ENCODE measurements at regions not wholly inside any gene's neighbourhood (a gene's known extent, or its start where the extent isn't known, plus 50 kb on each side); places are given as distances from the start of the nearest gene placed in this dataset.

DNA sequence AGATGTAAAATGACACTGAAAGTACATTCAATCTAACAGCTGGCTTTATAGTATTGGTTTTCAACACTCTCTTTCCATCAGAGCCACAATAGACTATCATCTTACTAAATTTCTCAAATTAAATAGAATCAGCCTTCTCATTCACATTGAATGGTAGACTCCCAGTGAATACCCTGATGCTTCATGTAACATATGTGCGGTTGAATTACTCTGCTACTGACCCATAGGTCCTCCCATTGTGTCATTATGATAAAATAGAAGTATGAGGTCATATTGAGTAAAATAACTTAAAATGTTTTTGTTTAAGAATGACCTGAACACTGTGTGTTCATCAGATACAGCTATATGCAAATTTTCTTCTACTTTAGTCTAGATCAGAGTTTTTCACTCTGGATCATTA lies 75.9 kb upstream of the ADAMTSL1 start:
- FAIRE-seq (no peak), DNase-seq (ENCODE audit: insufficient read length, low spot score) (no peak)
- TF ChIP-seq POLR2A (IDR thresholded peaks at IDR 0.05; ENCODE audit: low read depth, low read length) (no peak), POLR2AphosphoS5 (IDR thresholded peaks at IDR 0.05; ENCODE audit: low read depth, low read length) (no peak), TAF1 (IDR thresholded peaks at IDR 0.05; ENCODE audit: low read depth, low read length) (no peak), POU2F2 (IDR thresholded peaks at IDR 0.05; ENCODE audit: low read depth, low read length) (no peak), SPI1 (IDR thresholded peaks at IDR 0.05; ENCODE audit: low read depth, low read length) (no peak), PAX5 (IDR thresholded peaks at IDR 0.05; ENCODE audit: insufficient read depth, low read length, severe bottlenecking) (no peak)

DNA sequence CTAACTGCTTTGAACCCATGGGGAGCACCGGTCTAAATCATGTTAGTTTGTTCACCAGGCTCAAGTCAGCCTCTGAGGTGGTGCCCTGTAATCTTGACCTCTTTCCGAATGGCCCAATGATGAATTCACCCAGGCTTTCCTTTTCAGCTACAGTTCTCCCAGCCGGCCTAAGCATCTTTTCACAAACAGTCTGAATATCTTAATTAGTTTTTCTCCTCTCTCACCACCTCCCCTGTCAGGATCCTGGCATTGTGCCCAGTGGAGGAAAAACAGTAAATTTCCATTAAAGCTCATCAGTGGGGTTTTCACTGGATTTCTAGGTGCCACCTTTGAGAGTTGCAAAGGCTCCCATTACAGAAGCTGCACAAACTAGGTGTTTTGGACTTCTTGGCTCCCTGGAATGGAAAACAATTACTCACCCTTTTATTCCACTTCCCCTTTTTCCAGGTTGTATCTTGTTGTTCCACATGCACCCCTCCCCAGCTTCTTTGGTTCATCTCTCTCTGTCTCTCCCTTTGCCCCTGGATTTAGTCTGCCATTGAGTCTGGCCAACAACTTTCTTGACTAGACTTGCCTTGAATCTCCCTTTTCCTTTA lies 69.4 kb upstream of the ADAMTSL1 start:
- DNase-seq (ENCODE audit: insufficient read length, low spot score) (no peak), FAIRE-seq (no peak)
- TF ChIP-seq SPI1 (IDR thresholded peaks at IDR 0.05; ENCODE audit: low read depth, low read length) (peak; percentile 31), POLR2A (IDR thresholded peaks at IDR 0.05; ENCODE audit: low read depth, low read length) (no peak)

DNA sequence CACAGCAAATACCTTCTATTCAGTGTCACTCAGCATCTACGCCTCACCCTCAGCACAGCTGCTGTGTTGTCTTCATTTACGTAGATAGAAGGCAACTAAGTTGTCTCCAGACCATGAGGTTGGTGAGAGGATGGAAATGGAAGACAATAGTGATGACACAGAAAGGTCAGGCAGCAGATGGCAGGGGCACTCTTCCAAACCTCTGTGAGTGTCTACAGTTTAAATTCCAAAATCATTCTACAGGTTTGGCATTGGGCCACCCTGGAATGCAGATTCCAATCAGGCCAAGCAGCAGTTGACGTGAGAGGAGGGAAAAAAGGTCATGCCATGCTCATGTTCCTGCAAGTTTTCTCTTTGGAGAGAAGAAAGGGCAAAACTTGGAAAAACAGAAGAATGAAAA lies 68.7 kb upstream of the ADAMTSL1 start:
- DNase-seq (ENCODE audit: insufficient read length, low spot score) (no peak), FAIRE-seq (no peak)
- TF ChIP-seq SPI1 (IDR thresholded peaks at IDR 0.05; ENCODE audit: low read depth, low read length), result no peak
- no peak for TF ChIP-seq PAX5 (IDR thresholded peaks at IDR 0.05; ENCODE audit: insufficient read depth, low read length, severe bottlenecking)
- TF ChIP-seq TAF1 (IDR thresholded peaks at IDR 0.05; ENCODE audit: low read depth, low read length), result no peak
- TF ChIP-seq POU2F2 (IDR thresholded peaks at IDR 0.05; ENCODE audit: low read depth, low read length), result no peak
- TF ChIP-seq POLR2AphosphoS5 (IDR thresholded peaks at IDR 0.05; ENCODE audit: low read depth, low read length), result no peak
- TF ChIP-seq POLR2A (IDR thresholded peaks at IDR 0.05; ENCODE audit: low read depth, low read length), result no peak

DNA sequence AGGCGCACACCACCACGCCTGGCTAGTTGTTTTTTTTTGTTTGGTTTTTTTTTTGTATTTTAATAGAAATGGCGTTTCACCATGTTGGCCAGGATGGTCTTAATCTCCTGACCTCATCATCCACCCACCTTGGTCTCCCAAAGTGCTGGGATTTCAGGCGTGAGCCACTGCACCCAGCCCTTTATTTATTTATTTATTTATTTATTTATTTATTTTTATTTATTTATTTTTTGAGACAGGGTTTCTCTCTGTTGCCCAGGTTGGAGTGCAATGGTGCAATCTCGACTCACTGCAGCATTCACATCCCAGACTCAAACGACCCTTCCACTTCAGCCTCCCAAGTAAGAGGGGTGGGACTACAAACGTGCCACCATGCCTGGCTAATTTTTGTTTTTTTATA lies 63.0 kb upstream of the ADAMTSL1 start:
- FAIRE-seq (no peak), DNase-seq (ENCODE audit: insufficient read length, low spot score) (no peak)
- TF ChIP-seq POLR2AphosphoS5 (IDR thresholded peaks at IDR 0.05; ENCODE audit: low read depth, low read length) (no peak), SPI1 (IDR thresholded peaks at IDR 0.05; ENCODE audit: low read depth, low read length) (no peak), POLR2A (IDR thresholded peaks at IDR 0.05; ENCODE audit: low read depth, low read length) (no peak), PAX5 (IDR thresholded peaks at IDR 0.05; ENCODE audit: insufficient read depth, low read length, severe bottlenecking) (no peak), TAF1 (IDR thresholded peaks at IDR 0.05; ENCODE audit: low read depth, low read length) (no peak)

GRCh38 chr9:18421391-18421790 lies 52.6 kb upstream of the ADAMTSL1 start:
- FAIRE-seq (no peak), DNase-seq (ENCODE audit: insufficient read length, low spot score) (no peak)
- TF ChIP-seq POU2F2 (IDR thresholded peaks at IDR 0.05; ENCODE audit: low read depth, low read length), result no peak
- no peak for TF ChIP-seq TAF1 (IDR thresholded peaks at IDR 0.05; ENCODE audit: low read depth, low read length)
- TF ChIP-seq POLR2A (IDR thresholded peaks at IDR 0.05; ENCODE audit: low read depth, low read length), result no peak
- no peak for TF ChIP-seq POLR2AphosphoS5 (IDR thresholded peaks at IDR 0.05; ENCODE audit: low read depth, low read length)
- TF ChIP-seq PAX5 (IDR thresholded peaks at IDR 0.05; ENCODE audit: insufficient read depth, low read length, severe bottlenecking), result no peak
- TF ChIP-seq SPI1 (IDR thresholded peaks at IDR 0.05; ENCODE audit: low read depth, low read length), result no peak

GRCh38 chr9:18422296-18423036 lies 51.5 kb upstream of the ADAMTSL1 start:
- no peak for DNase-seq (ENCODE audit: insufficient read length, low spot score)
- TF ChIP-seq TAF1 (IDR thresholded peaks at IDR 0.05; ENCODE audit: low read depth, low read length) (no peak), POLR2AphosphoS5 (IDR thresholded peaks at IDR 0.05; ENCODE audit: low read depth, low read length) (no peak), SPI1 (IDR thresholded peaks at IDR 0.05; ENCODE audit: low read depth, low read length) (no peak), POLR2A (IDR thresholded peaks at IDR 0.05; ENCODE audit: low read depth, low read length) (no peak), PAX5 (IDR thresholded peaks at IDR 0.05; ENCODE audit: insufficient read depth, low read length, severe bottlenecking) (no peak), POU2F2 (IDR thresholded peaks at IDR 0.05; ENCODE audit: low read depth, low read length) (no peak)
- FAIRE-seq, result no peak

DNA sequence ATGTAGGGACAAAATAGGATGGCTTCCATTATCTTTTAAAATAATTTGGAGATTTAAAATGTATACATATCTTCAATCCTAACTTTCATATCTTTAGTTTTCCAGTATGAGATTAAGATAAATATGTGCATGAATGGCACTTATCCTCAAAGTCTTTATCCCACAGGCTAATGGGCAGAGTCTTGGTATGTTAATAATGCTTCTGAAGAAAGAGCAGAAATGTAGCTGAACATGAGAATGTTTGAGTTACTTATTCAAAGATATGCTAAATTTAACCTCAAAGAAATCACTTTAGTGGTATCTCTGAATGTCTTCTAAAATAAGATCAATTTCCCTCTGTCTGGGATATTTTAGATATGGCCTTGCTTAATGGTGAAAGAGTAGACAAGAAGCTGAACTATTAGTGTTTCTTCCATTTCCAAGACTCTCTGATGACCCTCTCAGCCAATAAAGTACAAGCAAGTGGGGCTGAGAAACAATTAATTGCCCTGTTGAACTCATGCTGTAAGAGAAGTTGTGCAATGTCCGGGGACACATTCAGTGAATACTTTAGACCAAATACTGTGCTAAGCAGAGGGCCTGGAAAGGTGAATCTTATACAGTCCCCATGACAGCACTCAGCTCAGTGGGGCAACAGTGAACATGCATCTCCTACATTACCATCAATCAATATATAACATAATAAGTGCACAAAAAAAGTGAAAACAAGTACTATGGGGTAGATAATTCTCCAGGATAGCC lies 50.0 kb upstream of the ADAMTSL1 start:
- no peak for TF ChIP-seq POLR2A (IDR thresholded peaks at IDR 0.05; ENCODE audit: low read depth, low read length)
- no peak for TF ChIP-seq TAF1 (IDR thresholded peaks at IDR 0.05; ENCODE audit: low read depth, low read length)
- no peak for TF ChIP-seq POLR2AphosphoS5 (IDR thresholded peaks at IDR 0.05; ENCODE audit: low read depth, low read length)
- TF ChIP-seq SPI1 (IDR thresholded peaks at IDR 0.05; ENCODE audit: low read depth, low read length), result no peak
- no peak for TF ChIP-seq PAX5 (IDR thresholded peaks at IDR 0.05; ENCODE audit: insufficient read depth, low read length, severe bottlenecking)
- no peak for TF ChIP-seq POU2F2 (IDR thresholded peaks at IDR 0.05; ENCODE audit: low read depth, low read length)
- no peak for DNase-seq (ENCODE audit: insufficient read length, low spot score)
- FAIRE-seq, result no peak
